ENCODE measurements at regions not wholly inside any gene's neighbourhood (a gene's known extent, or its start where the extent isn't known, plus 50 kb on each side); places are given as distances from the start of the nearest gene placed in this dataset.

DNA sequence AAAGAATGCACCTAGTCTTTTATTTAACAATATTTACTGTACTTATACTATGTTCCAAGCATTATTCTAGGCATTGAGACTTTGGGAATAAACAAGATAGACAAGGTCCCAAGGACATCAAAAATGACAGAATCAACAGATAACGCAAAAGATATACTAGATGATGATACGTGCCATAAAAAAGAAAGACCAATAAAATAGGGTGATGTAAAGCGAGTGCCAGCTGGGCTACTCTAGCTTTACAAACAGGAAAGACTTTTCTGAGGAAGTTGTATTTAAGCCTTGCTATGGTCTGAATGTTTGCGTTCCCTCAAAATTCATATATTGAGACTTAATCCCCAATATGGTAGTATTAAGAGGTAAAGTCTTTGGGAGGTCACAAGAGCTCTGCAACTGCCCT is 310.2 kb upstream of the RGMB start:
- Histone ChIP-seq H3K27me3 (ENCODE audit: control insufficient read depth in 1 of 2, insufficient read depth in 2 of 2, low read length in 2 of 2) (no peaks in the 10 kb centered on the region), H3K4me1 (ENCODE audit: insufficient read depth, low read length) (no peaks in the 10 kb centered on the region), H3K36me3 (ENCODE audit: insufficient read depth, low read length) (no peaks in the 10 kb centered on the region), H3K27ac (ENCODE audit: low read depth in 1 of 2, low read length in 2 of 2) (no peak overlapping the region), H3K4me3 (ENCODE audit: low read length) (no peak overlapping the region), H3K9me3 (ENCODE audit: control insufficient read depth in 1 of 2, insufficient read depth in 1 of 2, low read length in 2 of 2) (no peaks in the 10 kb centered on the region)
- ATAC-seq (ENCODE audit: poor library complexity) (no peak), DNase-seq (no peak)
- Mint-ChIP-seq H3K27ac (no peak overlapping the region), H3K27me3 (peaks cover 5% of the 10 kb centered on the region), H3K9me3 (no peaks in the 10 kb centered on the region), H3K4me1 (ENCODE audit: low read depth) (no peaks in the 10 kb centered on the region), H3K4me3 (no peak overlapping the region), H3K36me3 (ENCODE audit: low read depth) (no peaks in the 10 kb centered on the region)
- CTCF ChIA-PET, result no interaction called here
- POLR2A ChIA-PET, result no interaction called here
- intact Hi-C loops (cut with DNase I, micrococcal nuclease), result no loop called here
- TF ChIP-seq, protein P1, sequence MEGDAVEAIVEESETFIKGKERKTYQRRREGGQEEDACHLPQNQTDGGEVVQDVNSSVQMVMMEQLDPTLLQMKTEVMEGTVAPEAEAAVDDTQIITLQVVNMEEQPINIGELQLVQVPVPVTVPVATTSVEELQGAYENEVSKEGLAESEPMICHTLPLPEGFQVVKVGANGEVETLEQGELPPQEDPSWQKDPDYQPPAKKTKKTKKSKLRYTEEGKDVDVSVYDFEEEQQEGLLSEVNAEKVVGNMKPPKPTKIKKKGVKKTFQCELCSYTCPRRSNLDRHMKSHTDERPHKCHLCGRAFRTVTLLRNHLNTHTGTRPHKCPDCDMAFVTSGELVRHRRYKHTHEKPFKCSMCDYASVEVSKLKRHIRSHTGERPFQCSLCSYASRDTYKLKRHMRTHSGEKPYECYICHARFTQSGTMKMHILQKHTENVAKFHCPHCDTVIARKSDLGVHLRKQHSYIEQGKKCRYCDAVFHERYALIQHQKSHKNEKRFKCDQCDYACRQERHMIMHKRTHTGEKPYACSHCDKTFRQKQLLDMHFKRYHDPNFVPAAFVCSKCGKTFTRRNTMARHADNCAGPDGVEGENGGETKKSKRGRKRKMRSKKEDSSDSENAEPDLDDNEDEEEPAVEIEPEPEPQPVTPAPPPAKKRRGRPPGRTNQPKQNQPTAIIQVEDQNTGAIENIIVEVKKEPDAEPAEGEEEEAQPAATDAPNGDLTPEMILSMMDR (IDR thresholded peaks at IDR 0.05), result no peak

DNA sequence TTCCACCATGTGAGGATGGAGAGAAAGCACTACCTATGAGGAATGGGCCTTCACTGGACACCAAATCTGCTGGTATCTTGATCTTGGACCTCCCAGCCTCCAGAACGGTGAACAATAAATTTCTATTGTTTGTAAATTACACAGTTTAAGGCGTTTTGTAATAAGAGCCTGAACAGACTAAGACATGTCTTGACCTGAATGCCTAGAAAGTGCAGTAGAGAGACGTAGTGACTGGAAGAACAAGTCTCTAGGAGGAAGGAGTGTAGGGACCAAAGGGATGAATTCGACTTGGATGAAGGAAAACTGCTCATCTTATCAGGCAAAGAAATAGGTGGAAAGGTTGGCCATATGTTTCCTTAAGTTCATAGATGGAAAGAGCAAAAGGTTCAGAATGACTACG is 309.8 kb upstream of the RGMB start:
- Mint-ChIP-seq H3K27me3 (peaks cover 5% of the 10 kb centered on the region), H3K4me1 (ENCODE audit: low read depth) (no peaks in the 10 kb centered on the region), H3K27ac (no peak overlapping the region), H3K9me3 (no peaks in the 10 kb centered on the region), H3K4me3 (no peak overlapping the region), H3K36me3 (ENCODE audit: low read depth) (no peaks in the 10 kb centered on the region)
- Histone ChIP-seq H3K4me1 (ENCODE audit: insufficient read depth, low read length) (no peaks in the 10 kb centered on the region), H3K4me3 (ENCODE audit: low read length) (no peak overlapping the region), H3K27me3 (ENCODE audit: control insufficient read depth in 1 of 2, insufficient read depth in 2 of 2, low read length in 2 of 2) (no peaks in the 10 kb centered on the region), H3K36me3 (ENCODE audit: insufficient read depth, low read length) (no peaks in the 10 kb centered on the region), H3K27ac (ENCODE audit: low read depth in 1 of 2, low read length in 2 of 2) (no peak overlapping the region), H3K9me3 (ENCODE audit: control insufficient read depth in 1 of 2, insufficient read depth in 1 of 2, low read length in 2 of 2) (no peaks in the 10 kb centered on the region)
- intact Hi-C loops (cut with DNase I, micrococcal nuclease), result no loop called here
- ChIA-PET CTCF (no interaction called here), POLR2A (no interaction called here)
- DNase-seq (no peak), ATAC-seq (ENCODE audit: poor library complexity) (no peak)
- TF ChIP-seq, protein P1 (IDR thresholded peaks at IDR 0.05), result no peak

DNA sequence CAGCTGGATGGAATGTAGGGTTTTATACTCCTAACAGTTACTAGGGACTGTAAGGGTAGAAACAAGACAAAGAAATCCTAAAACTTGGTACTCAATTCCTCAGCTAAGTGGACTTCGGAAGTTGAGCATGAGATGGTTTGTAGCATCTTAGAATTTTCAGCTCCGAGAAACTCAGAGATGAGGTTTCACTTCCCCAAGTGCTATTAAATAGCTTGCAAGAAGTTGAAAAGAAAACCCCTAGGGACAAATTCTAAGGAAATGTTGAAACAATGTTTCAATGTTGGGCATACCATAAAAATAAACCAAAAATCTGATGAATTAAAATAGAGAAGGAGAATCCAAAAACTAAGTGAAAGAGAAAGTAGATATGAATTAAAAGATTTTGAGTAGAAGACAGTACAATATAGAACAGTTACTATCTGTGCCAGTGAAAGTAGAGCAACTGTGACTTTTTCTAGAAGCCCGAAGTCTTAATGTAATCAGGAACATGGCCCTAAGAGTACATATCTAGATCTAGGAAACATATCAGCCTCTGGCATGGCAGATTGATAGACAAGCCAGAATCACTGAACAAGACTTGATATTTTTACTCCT is 308.6 kb upstream of the RGMB start:
- peaks cover 5% of the 10 kb centered on the region for H3K27me3 Mint-ChIP-seq
- intact Hi-C loops (cut with DNase I, micrococcal nuclease), result no loop called here
- H3K4me3 Mint-ChIP-seq, result no peak overlapping the region
- Histone ChIP-seq H3K4me1 (ENCODE audit: insufficient read depth, low read length) (no peaks in the 10 kb centered on the region), H3K9me3 (ENCODE audit: control insufficient read depth in 1 of 2, insufficient read depth in 1 of 2, low read length in 2 of 2) (no peaks in the 10 kb centered on the region), H3K36me3 (ENCODE audit: insufficient read depth, low read length) (no peaks in the 10 kb centered on the region), H3K27ac (ENCODE audit: low read depth in 1 of 2, low read length in 2 of 2) (no peak overlapping the region), H3K27me3 (ENCODE audit: control insufficient read depth in 1 of 2, insufficient read depth in 2 of 2, low read length in 2 of 2) (no peaks in the 10 kb centered on the region), H3K4me3 (ENCODE audit: low read length) (no peak overlapping the region)
- ChIA-PET CTCF (interaction anchor here (0.9 kb wide), 1 partner anchor 8 kb away, joined by 4 read pairs; no protein-coding TSS in a partner anchor), POLR2A (no interaction called here)
- TF ChIP-seq, protein P1 (IDR thresholded peaks at IDR 0.05), result no peak
- no peaks in the 10 kb centered on the region for H3K4me1 Mint-ChIP-seq (ENCODE audit: low read depth)
- H3K36me3 Mint-ChIP-seq (ENCODE audit: low read depth), result no peaks in the 10 kb centered on the region
- DNase-seq, result no peak
- no peak for ATAC-seq (ENCODE audit: poor library complexity)
- H3K9me3 Mint-ChIP-seq, result no peaks in the 10 kb centered on the region
- H3K27ac Mint-ChIP-seq, result no peak overlapping the region
